ENCODE measurements at regions not wholly inside any gene's neighbourhood (a gene's known extent, or its start where the extent isn't known, plus 50 kb on each side); places are given as distances from the start of the nearest gene placed in this dataset.

GRCh38 chr2:34747643-34748042 lies 1148.5 kb upstream of the FAM98A start (continued):
- TF ChIP-seq, protein P1, sequence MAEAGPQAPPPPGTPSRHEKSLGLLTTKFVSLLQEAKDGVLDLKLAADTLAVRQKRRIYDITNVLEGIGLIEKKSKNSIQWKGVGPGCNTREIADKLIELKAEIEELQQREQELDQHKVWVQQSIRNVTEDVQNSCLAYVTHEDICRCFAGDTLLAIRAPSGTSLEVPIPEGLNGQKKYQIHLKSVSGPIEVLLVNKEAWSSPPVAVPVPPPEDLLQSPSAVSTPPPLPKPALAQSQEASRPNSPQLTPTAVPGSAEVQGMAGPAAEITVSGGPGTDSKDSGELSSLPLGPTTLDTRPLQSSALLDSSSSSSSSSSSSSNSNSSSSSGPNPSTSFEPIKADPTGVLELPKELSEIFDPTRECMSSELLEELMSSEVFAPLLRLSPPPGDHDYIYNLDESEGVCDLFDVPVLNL (IDR thresholded peaks at IDR 0.05; ENCODE audit: low read depth, low read length), result no peak
- TF ChIP-seq, protein P2, sequence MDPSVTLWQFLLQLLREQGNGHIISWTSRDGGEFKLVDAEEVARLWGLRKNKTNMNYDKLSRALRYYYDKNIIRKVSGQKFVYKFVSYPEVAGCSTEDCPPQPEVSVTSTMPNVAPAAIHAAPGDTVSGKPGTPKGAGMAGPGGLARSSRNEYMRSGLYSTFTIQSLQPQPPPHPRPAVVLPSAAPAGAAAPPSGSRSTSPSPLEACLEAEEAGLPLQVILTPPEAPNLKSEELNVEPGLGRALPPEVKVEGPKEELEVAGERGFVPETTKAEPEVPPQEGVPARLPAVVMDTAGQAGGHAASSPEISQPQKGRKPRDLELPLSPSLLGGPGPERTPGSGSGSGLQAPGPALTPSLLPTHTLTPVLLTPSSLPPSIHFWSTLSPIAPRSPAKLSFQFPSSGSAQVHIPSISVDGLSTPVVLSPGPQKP (IDR thresholded peaks at IDR 0.05; ENCODE audit: low read depth, low read length), result no peak

DNA sequence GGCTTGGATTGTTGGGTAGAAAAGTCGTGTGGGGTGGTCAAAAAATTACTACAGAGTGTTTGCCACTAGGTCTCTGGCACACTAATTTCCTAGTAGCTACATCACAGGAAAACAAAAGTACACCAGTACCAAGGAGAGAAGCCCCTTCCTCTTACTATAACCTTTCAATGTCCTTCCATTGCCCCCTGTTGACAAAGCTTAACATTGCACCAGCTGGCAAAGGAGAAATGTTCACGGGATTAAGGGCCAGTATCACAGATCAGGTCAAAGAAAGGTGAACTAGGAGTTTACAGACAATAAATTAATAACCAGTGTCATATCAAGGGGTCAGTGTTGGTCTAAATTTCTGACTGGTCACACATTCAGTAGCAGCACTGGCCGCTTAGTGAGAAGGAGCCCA lies 1139.6 kb upstream of the FAM98A start:
- RAD21 ChIA-PET (ENCODE audit: unreplicated experiment), result interaction anchor here (1.0 to 2.7 kb wide), 15 partner anchors 15 to 1065 kb away, joined by 3 to 14 read pairs (median 5); no protein-coding TSS in a partner anchor
- TF ChIP-seq, protein P3, sequence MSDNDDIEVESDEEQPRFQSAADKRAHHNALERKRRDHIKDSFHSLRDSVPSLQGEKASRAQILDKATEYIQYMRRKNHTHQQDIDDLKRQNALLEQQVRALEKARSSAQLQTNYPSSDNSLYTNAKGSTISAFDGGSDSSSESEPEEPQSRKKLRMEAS (IDR thresholded peaks at IDR 0.05; ENCODE audit: low read depth, low read length), result no peak
- TF ChIP-seq RELB (IDR thresholded peaks at IDR 0.05; ENCODE audit: low read depth), result no peak
- TF ChIP-seq GABPA (IDR thresholded peaks at IDR 0.05; ENCODE audit: low read depth), result no peak
- no peak for TF ChIP-seq YY1 (IDR thresholded peaks at IDR 0.05; ENCODE audit: low read depth, low read length)
- TF ChIP-seq, protein P4, sequence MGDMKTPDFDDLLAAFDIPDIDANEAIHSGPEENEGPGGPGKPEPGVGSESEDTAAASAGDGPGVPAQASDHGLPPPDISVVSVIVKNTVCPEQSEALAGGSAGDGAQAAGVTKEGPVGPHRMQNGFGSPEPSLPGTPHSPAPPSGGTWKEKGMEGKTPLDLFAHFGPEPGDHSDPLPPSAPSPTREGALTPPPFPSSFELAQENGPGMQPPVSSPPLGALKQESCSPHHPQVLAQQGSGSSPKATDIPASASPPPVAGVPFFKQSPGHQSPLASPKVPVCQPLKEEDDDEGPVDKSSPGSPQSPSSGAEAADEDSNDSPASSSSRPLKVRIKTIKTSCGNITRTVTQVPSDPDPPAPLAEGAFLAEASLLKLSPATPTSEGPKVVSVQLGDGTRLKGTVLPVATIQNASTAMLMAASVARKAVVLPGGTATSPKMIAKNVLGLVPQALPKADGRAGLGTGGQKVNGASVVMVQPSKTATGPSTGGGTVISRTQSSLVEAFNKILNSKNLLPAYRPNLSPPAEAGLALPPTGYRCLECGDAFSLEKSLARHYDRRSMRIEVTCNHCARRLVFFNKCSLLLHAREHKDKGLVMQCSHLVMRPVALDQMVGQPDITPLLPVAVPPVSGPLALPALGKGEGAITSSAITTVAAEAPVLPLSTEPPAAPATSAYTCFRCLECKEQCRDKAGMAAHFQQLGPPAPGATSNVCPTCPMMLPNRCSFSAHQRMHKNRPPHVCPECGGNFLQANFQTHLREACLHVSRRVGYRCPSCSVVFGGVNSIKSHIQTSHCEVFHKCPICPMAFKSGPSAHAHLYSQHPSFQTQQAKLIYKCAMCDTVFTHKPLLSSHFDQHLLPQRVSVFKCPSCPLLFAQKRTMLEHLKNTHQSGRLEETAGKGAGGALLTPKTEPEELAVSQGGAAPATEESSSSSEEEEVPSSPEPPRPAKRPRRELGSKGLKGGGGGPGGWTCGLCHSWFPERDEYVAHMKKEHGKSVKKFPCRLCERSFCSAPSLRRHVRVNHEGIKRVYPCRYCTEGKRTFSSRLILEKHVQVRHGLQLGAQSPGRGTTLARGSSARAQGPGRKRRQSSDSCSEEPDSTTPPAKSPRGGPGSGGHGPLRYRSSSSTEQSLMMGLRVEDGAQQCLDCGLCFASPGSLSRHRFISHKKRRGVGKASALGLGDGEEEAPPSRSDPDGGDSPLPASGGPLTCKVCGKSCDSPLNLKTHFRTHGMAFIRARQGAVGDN (IDR thresholded peaks at IDR 0.05), result no peak
- TF ChIP-seq FOXM1 (IDR thresholded peaks at IDR 0.05; ENCODE audit: low read depth, low read length), result no peak
- no peak for TF ChIP-seq SUPT20H (IDR thresholded peaks at IDR 0.05; ENCODE audit: borderline replicate concordance, control insufficient read depth, low read depth, low read length)
- TF ChIP-seq, protein P2 (IDR thresholded peaks at IDR 0.05; ENCODE audit: low read depth, low read length), result no peak
- no peak for TF ChIP-seq BCL3 (IDR thresholded peaks at IDR 0.05; ENCODE audit: borderline replicate concordance, insufficient read depth, low read depth, low read length, poor library complexity, severe bottlenecking)

More for the DNA sequence above, 1139.6 kb upstream of the FAM98A start:
- no TSS peak for BruUV-seq (replicated peaks)
- Histone ChIP-seq H3K4me2 (ENCODE audit: control insufficient read depth, insufficient read depth) (no peak overlapping the region), H2AFZ (ENCODE audit: control insufficient read depth, low read depth, low read length) (no peak overlapping the region), H3K79me2 (ENCODE audit: control insufficient read depth, insufficient read depth, low read length) (no peaks in the 10 kb centered on the region), H3K9ac (ENCODE audit: control insufficient read depth, insufficient read depth, low read length) (no peak overlapping the region), H3K9me3 (replicated peaks; ENCODE audit: control insufficient read depth, insufficient read depth, low read length) (no peaks in the 10 kb centered on the region), H3K36me3 (ENCODE audit: control insufficient read depth in 2 of 2, insufficient read depth in 2 of 2, low read length in 1 of 2) (no peaks in the 10 kb centered on the region), H3K27ac (ENCODE audit: control insufficient read depth, insufficient read depth) (no peak overlapping the region), H4K20me1 (ENCODE audit: control insufficient read depth, insufficient read depth) (no peaks in the 10 kb centered on the region), H3K4me1 (ENCODE audit: control insufficient read depth, insufficient read depth, low read length) (no peaks in the 10 kb centered on the region), H3K4me3 (no peak overlapping the region), H3K27me3 (replicated peaks in 1 of 2; ENCODE audit: control insufficient read depth in 2 of 2, insufficient read depth in 2 of 2, low read length in 1 of 2) (no peaks in the 10 kb centered on the region)
- ChIA-PET CTCF (interaction anchor here (0.6 to 5.5 kb wide), 27 partner anchors 9 to 1064 kb away, joined by 3 to 38 read pairs (median 3); no protein-coding TSS in a partner anchor), SMC1A (ENCODE audit: uncharacterized antibody, unreplicated experiment) (interaction anchor here (0.8 to 4.2 kb wide), 11 partner anchors 8 to 1065 kb away, joined by 3 to 30 read pairs (median 5); no protein-coding TSS in a partner anchor), POLR2A (no interaction called here)
- intact Hi-C loops (cut with micrococcal nuclease; ENCODE audit: unreplicated experiment), result loop anchor here (2.0 to 10.0 kb wide), 4 partner anchors 141 to 642 kb away; no protein-coding TSS in a partner anchor
- in situ Hi-C loops (cut with MboI), result no loop called here
- DNase-seq (ENCODE audit: low read depth, low spot score), result no peak
- peak; percentile 63 for ATAC-seq
- no peak for FAIRE-seq
- WGBS (ENCODE audit: insufficient coverage, insufficient replicate concordance, low lambda C conversion rate, missing lambda C conversion rate), result 0% methylated on average over 3 of the region's 3 CpGs

All from GM12878 (cell line).